Right renal pelvis (tissue), 4 donors: ENCODE measurements at regions not wholly inside any gene's neighbourhood (a gene's known extent, or its start where the extent isn't known, plus 50 kb on each side); places are given as distances from the start of the nearest gene placed in this dataset.

Experiments
- DNase-seq, 4 donors: peaks; one replicate each; pipeline ENCODE4 v3.0.0-alpha.2; 2013; ENCODE audit warnings: low read depth in 4 of 4, low spot score in 3 of 4, missing footprints in 1 of 4

- no peak for DNase-seq
Measured at GRCh38 chr13:44089452-44089851, 209.7 kb downstream of the LACC1 start.

DNA sequence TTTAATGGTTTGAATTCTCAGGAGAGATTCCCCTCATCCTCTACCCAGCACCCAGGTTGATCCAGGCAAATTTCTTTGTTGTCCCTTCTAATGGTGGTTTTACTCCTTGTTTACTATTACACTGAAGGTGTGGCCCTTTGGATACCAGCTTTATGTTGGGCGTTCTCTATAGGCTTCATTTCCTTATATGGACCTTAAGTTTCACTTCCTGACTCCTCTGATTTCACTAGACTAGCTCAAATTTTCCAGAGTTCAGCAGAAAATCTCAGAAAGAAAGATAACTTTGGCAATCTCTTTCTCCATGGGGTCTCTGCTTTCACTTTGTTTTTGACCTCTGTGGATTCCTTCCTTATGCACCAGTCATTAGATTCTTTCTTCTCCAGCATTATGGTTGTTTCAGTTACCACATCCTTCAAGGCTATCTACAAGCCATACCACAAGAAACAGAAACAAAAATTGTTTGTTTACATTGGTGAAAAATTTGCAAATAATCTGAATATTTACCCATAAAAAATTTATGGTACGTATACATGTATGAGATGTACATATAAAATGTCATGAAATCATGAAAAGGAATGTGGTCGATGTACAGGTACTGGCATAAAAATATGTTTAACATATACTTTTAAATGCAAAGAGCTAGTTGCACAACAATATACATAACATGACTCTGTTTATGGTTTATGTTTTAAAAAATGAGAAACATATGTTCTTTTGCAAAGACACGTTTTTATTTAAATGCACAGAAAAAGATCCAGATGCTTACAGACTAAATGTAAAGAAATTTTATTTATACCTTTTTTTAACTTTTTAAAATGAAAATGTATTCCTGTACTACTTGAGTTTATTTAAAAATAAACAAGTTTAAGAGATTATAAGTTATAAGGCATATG, 212.6 kb downstream of the LACC1 start:
- no peak for DNase-seq

GRCh38 chr13:44093607-44094564, 214.2 kb downstream of the LACC1 start:
- DNase-seq = no peak

DNA sequence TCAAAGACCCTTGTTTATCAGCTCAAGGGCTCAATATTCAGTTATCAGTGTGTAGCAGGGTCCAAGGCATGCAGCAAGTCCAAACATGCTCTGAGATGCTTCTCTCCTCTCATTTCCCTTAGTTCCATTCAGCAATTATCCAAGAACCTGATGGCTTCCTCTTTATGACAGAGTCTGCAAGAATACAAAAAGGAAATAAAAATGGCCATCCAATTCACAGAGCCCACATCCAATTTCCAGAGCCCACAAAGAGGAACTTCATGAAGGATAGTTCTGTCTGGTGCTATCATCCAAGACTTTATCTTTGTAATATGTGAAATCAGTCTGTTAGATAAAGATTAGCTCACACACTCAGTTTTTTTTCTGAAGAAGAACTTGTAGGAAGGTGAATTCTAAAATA, 217.2 kb downstream of the LACC1 start:
- DNase-seq = no peak

GRCh38 chr13:44098559-44098958, 218.9 kb downstream of the LACC1 start:
- no peak for DNase-seq

DNA sequence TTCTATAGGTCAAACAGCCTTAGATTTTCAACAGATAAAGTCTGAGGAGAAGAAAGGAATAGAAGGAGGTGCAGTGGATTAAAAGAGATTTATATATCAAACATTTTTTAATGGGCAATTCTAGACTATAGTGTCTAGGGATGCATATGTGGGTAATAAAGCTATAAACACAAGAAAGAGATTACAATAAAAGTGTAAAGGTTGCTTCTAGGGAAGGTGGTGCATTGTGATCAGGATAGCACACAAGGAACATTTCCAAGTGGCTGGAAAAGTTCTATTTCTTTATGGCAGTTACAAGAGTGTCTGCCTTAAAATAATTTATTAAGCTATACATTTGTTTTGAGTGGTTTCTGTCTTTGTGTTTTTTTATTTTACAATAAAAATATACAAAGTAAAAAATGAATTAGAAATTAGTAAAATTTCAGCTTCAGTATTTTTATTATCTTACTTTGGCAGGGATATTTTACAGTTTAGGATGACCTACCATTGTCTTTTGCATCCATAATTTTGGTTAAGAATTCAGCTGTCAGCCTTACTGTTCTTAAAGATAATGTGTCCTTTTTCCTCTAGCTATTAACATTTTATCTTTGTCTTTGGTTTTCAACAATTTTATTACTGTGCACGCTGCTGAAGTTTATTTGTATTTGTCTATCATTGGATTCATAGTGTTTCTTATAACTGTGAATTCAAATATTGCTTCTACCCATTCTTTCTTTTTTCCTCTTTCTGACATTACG, 221.8 kb downstream of the LACC1 start:
- DNase-seq = no peak

GRCh38 chr13:44103429-44104196, 223.9 kb downstream of the LACC1 start:
- DNase-seq = no peak

DNA sequence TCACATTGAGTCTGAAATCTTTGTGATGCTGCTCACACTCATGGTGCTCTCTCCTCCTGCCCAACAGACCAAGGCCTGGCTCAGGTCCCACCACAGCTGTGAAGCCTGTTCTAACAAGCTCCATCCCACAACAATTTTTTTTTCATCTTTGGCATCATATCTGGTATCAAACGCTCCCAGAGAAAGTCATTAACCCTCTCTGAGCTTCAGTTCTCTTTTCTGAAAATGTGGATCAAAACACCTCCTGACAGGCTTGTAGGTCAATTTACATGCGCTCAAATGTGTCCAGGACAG, 224.4 kb downstream of the LACC1 start:
- no peak for DNase-seq

DNA sequence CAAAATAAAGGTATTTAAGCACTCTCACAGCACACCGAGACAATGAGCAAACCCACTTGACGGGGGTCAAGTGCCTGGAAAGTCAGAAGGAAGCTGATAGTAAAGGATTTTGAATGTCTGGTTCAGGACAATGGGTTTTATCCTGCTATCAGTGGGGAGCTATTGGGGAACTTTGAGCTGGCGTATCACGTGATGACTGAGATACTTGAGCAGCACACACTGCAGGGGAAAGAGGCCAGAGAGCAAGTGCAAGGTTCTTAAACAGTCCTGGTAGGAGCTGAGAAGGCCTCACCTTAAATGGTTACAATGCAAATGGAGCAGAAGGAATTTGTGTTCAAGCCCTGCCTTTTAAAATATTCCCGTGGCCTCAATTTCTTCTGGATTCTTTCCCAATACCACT, 225.3 kb downstream of the LACC1 start:
- no peak for DNase-seq

DNA sequence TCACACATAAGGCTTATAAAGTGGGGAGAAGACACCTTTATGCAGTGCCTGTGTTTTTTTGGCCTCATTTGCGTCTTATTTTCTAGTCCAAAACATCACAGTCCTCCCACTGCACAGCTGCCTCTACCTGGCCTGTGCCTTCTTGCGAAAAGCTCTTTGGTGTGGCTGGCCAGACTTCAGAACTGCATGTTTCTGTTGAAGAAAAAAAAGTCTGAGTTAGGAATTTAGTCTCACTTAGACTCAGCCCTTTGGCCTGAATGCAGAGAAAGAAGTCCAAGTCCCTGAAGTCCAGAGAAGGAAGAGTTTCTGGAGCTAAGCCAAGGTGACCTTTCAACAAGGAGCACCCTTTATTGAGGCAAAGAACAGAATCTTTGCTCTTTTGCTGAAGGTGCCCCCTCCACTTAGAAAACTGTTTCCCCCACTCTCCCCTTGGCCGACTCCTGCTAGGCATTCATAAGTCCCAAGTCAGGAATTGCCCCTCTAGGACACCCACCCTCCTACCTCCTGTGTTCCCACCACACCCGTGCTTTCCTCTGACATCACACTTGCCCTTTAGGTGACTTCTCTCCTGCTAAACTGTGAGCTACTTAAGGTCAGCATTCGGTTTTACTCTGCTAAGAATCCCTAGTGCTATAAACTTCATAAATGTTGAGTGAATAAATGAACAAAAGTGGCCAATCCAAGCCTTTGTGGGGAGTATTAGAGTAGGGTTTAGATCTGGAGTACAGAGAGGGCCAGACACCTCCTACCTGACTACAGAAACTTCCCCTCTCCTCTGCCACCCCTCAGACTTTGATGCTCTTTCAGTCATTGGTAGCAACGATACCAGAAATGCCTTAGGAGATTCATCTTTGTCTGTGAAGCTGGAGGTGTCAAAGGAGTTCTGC, 226.8 kb downstream of the LACC1 start:
- DNase-seq = no peak

- DNase-seq = no peak
Measured at GRCh38 chr13:44107357-44108121, 227.8 kb downstream of the LACC1 start.

DNA sequence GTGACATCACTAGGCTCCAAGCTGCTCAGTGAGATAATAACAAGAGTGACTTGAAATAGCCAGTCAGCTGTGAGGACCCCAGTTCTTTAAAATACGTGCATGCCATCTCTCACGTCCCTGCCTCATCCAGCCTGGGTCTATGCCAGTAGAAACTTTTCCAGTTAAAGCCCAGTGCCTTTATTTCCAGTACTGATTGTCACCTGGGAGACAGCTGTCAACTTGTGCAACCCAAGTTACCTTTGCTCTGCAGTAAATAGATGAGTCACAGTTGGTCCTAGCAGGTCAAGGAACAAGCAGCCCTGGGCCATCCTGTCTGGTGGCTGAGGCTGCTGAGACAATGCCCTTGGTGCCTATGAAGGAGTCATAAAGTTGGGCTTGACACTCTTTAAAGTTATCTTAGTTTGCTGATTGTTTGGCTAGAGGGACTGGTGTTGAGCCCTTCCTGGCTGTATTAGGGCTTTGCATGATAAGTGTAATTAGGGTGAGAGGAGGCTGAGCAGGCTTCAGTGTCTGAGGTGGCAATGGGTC, 228.7 kb downstream of the LACC1 start:
- no peak for DNase-seq

DNA sequence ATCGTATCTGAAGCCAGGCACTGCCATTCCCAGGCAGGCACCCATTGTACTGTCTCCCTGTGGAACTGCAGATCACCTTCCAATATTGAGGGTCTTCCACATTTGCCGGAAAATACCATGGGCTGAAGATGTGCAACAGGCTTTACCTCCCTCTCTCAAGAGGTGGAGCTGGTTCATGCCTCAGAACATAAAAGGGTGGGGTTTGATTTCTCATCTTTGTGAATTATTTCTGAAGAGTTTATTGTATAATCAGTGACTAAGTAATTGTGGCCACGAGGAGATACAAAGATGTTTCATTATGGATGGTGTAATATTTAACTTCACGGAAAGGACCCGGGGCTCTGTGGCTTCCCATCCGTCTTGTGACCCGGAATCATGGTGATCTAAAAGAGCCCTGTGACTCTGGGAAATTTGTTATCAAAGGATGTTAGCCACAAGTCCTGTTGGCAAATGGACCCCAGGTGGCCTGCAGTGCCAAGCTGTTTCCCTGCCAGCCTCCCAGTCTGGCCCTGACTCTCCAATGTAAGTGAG, 230.5 kb downstream of the LACC1 start:
- no peak for DNase-seq

GRCh38 chr13:44111701-44112100, 232.0 kb downstream of the LACC1 start:
- no peak for DNase-seq

- DNase-seq = no peak
Measured at GRCh38 chr13:44112700-44113329, 233.1 kb downstream of the LACC1 start.

DNA sequence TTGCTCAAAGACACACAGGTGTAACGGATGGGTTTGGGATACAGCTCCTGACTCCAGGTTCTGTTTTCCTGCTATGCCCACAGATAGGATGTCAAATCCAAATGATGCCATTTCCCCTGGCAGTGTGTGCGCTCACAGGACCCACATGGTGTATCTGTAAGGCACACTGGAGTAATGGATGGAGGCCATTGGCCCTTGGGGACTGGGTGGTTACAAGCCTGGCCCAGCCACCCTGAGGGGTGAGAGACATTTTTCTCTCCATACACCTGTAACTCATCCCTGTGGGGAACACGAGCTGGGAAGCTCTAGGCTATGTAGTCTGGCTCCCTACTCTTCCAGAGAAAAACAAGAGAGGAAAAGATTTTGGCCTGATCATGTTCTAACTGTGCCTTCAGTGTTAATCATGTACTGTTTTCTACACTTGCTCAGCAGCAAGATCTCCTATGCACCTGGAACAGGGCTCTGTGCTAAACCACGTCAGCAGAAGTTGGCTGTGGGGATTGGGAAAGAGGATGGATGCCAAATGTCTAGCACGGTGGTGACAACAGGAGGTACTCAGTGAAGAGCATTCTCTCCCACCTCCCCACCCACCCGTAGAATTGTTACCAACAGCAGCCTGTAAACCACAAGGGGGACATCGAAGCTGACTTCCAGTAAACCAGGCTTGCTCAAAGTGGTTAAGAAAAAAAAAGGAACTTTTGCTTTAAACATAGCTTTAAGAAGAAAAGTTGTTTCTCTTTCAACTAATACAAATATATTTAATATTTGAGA, 237.0 kb downstream of the LACC1 start:
- DNase-seq = no peak

- no peak for DNase-seq
Measured at GRCh38 chr13:44117351-44117750, 237.6 kb downstream of the LACC1 start.
